ENCODE measurements at regions not wholly inside any gene's neighbourhood (a gene's known extent, or its start where the extent isn't known, plus 50 kb on each side); places are given as distances from the start of the nearest gene placed in this dataset.

- no peaks in the 10 kb centered on the region for H3K36me3 ChIP-seq
- intact Hi-C loops (cut with DNase I), result no loop called here
Observed at GRCh38 chr2:2935445-2936149, 442.0 kb downstream of the EIPR1 start.

GRCh38 chr2:2933426-2933825, 444.2 kb downstream of the EIPR1 start:
- intact Hi-C loops (cut with DNase I), result no loop called here
- no peak overlapping the region for H3K27ac ChIP-seq
- H3K9me3 ChIP-seq, result no peaks in the 10 kb centered on the region
- H3K27me3 ChIP-seq, result no peaks in the 10 kb centered on the region
- H3K4me1 ChIP-seq, result no peaks in the 10 kb centered on the region
- H3K4me3 ChIP-seq, result no peak overlapping the region
- TF ChIP-seq CTCF (IDR thresholded peaks at IDR 0.05), result no peak
- TF ChIP-seq POLR2A (IDR thresholded peaks at IDR 0.05), result no peak
- no peak for DNase-seq
- 79% methylated on average over 5 of the region's 15 CpGs for WGBS (ENCODE audit: insufficient coverage, low coverage, low lambda C conversion rate, missing lambda C conversion rate)
- no peaks in the 10 kb centered on the region for H3K36me3 ChIP-seq
- ATAC-seq, result peak in 1 of 4 donors; percentile 35

More at GRCh38 chr2:2935445-2936149, 442.0 kb downstream of the EIPR1 start:
- Histone ChIP-seq H3K27me3 (no peaks in the 10 kb centered on the region), H3K9me3 (no peaks in the 10 kb centered on the region), H3K27ac (no peak overlapping the region), H3K4me1 (no peaks in the 10 kb centered on the region), H3K4me3 (no peak overlapping the region)
- no peak for ATAC-seq
- DNase-seq, result no peak
- WGBS (ENCODE audit: insufficient coverage, low coverage, low lambda C conversion rate, missing lambda C conversion rate), result 77% methylated on average over 19 of the region's 26 CpGs
- TF ChIP-seq CTCF (IDR thresholded peaks at IDR 0.05), result no peak
- TF ChIP-seq POLR2A (IDR thresholded peaks at IDR 0.05), result no peak

GRCh38 chr2:2932692-2933305, 444.8 kb downstream of the EIPR1 start:
- ATAC-seq (no peak), DNase-seq (no peak)
- Histone ChIP-seq H3K27me3 (no peaks in the 10 kb centered on the region), H3K4me3 (no peak overlapping the region), H3K9me3 (no peaks in the 10 kb centered on the region), H3K4me1 (no peaks in the 10 kb centered on the region), H3K36me3 (no peaks in the 10 kb centered on the region), H3K27ac (no peak overlapping the region)
- WGBS (ENCODE audit: insufficient coverage, low coverage, low lambda C conversion rate, missing lambda C conversion rate), result 61% methylated on average over 12 of the region's 16 CpGs
- TF ChIP-seq CTCF (IDR thresholded peaks at IDR 0.05) (no peak), POLR2A (IDR thresholded peaks at IDR 0.05) (no peak)
- intact Hi-C loops (cut with DNase I), result no loop called here

GRCh38 chr2:2932189-2932588, 445.4 kb downstream of the EIPR1 start:
- DNase-seq (no peak), ATAC-seq (no peak)
- intact Hi-C loops (cut with DNase I), result no loop called here
- no peak overlapping the region for H3K4me3 ChIP-seq
- no peaks in the 10 kb centered on the region for H3K27me3 ChIP-seq
- no peaks in the 10 kb centered on the region for H3K9me3 ChIP-seq
- H3K4me1 ChIP-seq, result no peaks in the 10 kb centered on the region
- no peaks in the 10 kb centered on the region for H3K36me3 ChIP-seq
- 48% methylated on average over 9 of the region's 15 CpGs for WGBS (ENCODE audit: insufficient coverage, low coverage, low lambda C conversion rate, missing lambda C conversion rate)
- no peak for TF ChIP-seq CTCF (IDR thresholded peaks at IDR 0.05)
- no peak for TF ChIP-seq POLR2A (IDR thresholded peaks at IDR 0.05)
- no peak overlapping the region for H3K27ac ChIP-seq

All from right lobe of liver (tissue), 6 donors.